ENCODE measurements at regions not wholly inside any gene's neighbourhood (a gene's known extent, or its start where the extent isn't known, plus 50 kb on each side); places are given as distances from the start of the nearest gene placed in this dataset.

- no TSS peak for BruUV-seq (replicated peaks)
- Histone ChIP-seq H3K27me3 (replicated peaks in 1 of 2; ENCODE audit: control insufficient read depth in 2 of 2, insufficient read depth in 2 of 2, low read length in 1 of 2) (no peaks in the 10 kb centered on the region), H3K9ac (ENCODE audit: control insufficient read depth, insufficient read depth, low read length) (no peak overlapping the region), H3K9me3 (replicated peaks; ENCODE audit: control insufficient read depth, insufficient read depth, low read length) (no peaks in the 10 kb centered on the region), H3K4me2 (ENCODE audit: control insufficient read depth, insufficient read depth) (no peak overlapping the region), H3K27ac (ENCODE audit: control insufficient read depth, insufficient read depth) (no peak overlapping the region), H3K36me3 (ENCODE audit: control insufficient read depth in 2 of 2, insufficient read depth in 2 of 2, low read length in 1 of 2) (no peaks in the 10 kb centered on the region), H3K4me3 (no peak overlapping the region), H2AFZ (ENCODE audit: control insufficient read depth, low read depth, low read length) (no peak overlapping the region), H4K20me1 (ENCODE audit: control insufficient read depth, insufficient read depth) (no peaks in the 10 kb centered on the region), H3K4me1 (ENCODE audit: control insufficient read depth, insufficient read depth, low read length) (no peaks in the 10 kb centered on the region), H3K79me2 (ENCODE audit: control insufficient read depth, insufficient read depth, low read length) (no peaks in the 10 kb centered on the region)
- ChIA-PET POLR2A (no interaction called here), RAD21 (ENCODE audit: unreplicated experiment) (no interaction called here), CTCF (no interaction called here), SMC1A (ENCODE audit: uncharacterized antibody, unreplicated experiment) (no interaction called here)
- in situ Hi-C loops (cut with MboI) (no loop called here), intact Hi-C loops (cut with micrococcal nuclease; ENCODE audit: unreplicated experiment) (no loop called here)
- WGBS (ENCODE audit: insufficient coverage, insufficient replicate concordance, low lambda C conversion rate, missing lambda C conversion rate) = 0% methylated on average over 5 of the region's 5 CpGs
- DNase-seq (ENCODE audit: low read depth, low spot score) = no peak
- no peak for ATAC-seq
- FAIRE-seq = no peak
- TF ChIP-seq CREM (IDR thresholded peaks at IDR 0.05; ENCODE audit: low read depth) (no peak), BMI1 (IDR thresholded peaks at IDR 0.05; ENCODE audit: borderline replicate concordance) (no peak), ZNF384 (IDR thresholded peaks at IDR 0.05; ENCODE audit: borderline replicate concordance, low read depth, low read length) (no peak), NR2F1 (conservative IDR thresholded peaks at IDR 0.05) (no peak), GABPA (IDR thresholded peaks at IDR 0.05; ENCODE audit: low read depth) (no peak), USF1 (IDR thresholded peaks at IDR 0.05; ENCODE audit: borderline replicate concordance, extremely low read length, insufficient read depth, low read depth, low read length) (no peak), KLF5 (IDR thresholded peaks at IDR 0.05; ENCODE audit: partially characterized antibody) (no peak), ZNF622 (IDR thresholded peaks at IDR 0.05) (no peak), PML (IDR thresholded peaks at IDR 0.05; ENCODE audit: low read length) (no peak), PRDM15 (CRISPR knock-in tag; IDR thresholded peaks at IDR 0.05) (no peak), SUZ12 (IDR thresholded peaks at IDR 0.05; ENCODE audit: unreplicated experiment) (no peak), JUND (IDR thresholded peaks at IDR 0.05; ENCODE audit: low read depth, low read length) (no peak), MEF2A (IDR thresholded peaks at IDR 0.05; ENCODE audit: insufficient read depth, low read depth, low read length) (no peak), YBX1 (IDR thresholded peaks at IDR 0.05) (no peak), HCFC1 (IDR thresholded peaks at IDR 0.05; ENCODE audit: low read length) (no peak), RELA (IDR thresholded peaks at IDR 0.05; ENCODE audit: borderline replicate concordance, partially characterized antibody) (no peak)
- TF ChIP-seq, protein P1, sequence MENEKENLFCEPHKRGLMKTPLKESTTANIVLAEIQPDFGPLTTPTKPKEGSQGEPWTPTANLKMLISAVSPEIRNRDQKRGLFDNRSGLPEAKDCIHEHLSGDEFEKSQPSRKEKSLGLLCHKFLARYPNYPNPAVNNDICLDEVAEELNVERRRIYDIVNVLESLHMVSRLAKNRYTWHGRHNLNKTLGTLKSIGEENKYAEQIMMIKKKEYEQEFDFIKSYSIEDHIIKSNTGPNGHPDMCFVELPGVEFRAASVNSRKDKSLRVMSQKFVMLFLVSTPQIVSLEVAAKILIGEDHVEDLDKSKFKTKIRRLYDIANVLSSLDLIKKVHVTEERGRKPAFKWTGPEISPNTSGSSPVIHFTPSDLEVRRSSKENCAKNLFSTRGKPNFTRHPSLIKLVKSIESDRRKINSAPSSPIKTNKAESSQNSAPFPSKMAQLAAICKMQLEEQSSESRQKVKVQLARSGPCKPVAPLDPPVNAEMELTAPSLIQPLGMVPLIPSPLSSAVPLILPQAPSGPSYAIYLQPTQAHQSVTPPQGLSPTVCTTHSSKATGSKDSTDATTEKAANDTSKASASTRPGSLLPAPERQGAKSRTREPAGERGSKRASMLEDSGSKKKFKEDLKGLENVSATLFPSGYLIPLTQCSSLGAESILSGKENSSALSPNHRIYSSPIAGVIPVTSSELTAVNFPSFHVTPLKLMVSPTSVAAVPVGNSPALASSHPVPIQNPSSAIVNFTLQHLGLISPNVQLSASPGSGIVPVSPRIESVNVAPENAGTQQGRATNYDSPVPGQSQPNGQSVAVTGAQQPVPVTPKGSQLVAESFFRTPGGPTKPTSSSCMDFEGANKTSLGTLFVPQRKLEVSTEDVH (IDR thresholded peaks at IDR 0.05; ENCODE audit: low read depth, partially characterized antibody) = no peak
These were observed 161.6 kb upstream of the CTAGE1 start for GRCh38 chr18:22579271-22579670.

Data from GM12878 (cell line).